ENCODE measurements at regions not wholly inside any gene's neighbourhood (a gene's known extent, or its start where the extent isn't known, plus 50 kb on each side); places are given as distances from the start of the nearest gene placed in this dataset.
A peak's percentile ranks its signal among the peaks of the same experiment; 100 is the strongest.
"Not testable (repeated sequence)": the region's sequence is repeated elsewhere in the genome, so short reads cannot be mapped to it uniquely, and the experiment has no call there.

DNA sequence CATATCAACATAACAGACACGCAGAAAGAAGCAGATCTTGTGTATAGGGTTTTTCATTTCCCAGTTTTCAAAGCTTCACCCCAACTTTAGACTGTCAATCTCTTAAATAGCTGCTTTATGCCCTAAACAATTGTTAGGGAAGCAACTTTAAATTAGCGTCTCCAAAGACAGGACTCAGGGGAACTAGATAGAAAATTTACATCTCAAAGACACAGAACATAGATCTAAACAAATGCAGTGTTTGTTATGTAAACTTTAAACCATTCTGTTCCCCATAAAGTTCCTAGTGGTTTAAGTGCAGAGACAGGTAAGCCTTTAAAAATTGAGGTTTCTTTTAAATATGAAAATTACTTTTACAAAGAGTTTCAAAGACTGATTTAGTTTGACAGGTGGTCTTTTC, 379.2 kb upstream of the GHITM start:
- H3K4me1 ChIP-seq (ENCODE audit: control insufficient read depth, insufficient read depth, low read length) = no peaks in the 10 kb centered on the region
- no peaks in the 10 kb centered on the region for H3K27me3 ChIP-seq (replicated peaks; ENCODE audit: control insufficient read depth, insufficient read depth, low read length)
- no peak for DNase-seq (ENCODE audit: low read depth)
- no peaks in the 10 kb centered on the region for H3K36me3 ChIP-seq (ENCODE audit: control insufficient read depth, insufficient read depth, low read length, severe bottlenecking)
- no peak overlapping the region for H3K9ac ChIP-seq (ENCODE audit: low read length)
- H3K9me3 ChIP-seq (ENCODE audit: control insufficient read depth, low read length) = peaks cover 11% of the 10 kb centered on the region
- H3K4me3 ChIP-seq (ENCODE audit: low read length) = no peak overlapping the region

DNA sequence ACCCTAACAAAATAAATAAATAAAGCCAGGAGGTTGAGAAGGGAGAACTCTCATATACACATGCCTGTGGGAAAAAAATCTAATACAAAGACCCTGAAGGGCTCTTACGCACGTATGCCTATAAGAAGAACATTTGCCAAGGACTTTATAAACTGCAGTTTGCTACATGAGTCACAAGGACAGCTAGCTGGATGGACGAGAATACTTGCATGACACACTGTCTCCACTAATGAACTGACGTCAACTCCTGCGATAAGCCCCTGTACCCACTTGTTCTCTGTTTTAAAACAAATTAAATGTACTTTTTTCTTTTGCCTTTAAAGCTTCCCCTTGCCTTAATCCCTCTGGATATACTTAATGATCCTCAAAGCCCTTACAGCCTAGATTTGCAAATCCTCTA, 374.6 kb upstream of the GHITM start:
- H3K27me3 ChIP-seq (replicated peaks; ENCODE audit: control insufficient read depth, insufficient read depth, low read length) = no peaks in the 10 kb centered on the region
- no peak overlapping the region for H3K9ac ChIP-seq (ENCODE audit: low read length)
- peak; percentile 67 for DNase-seq (ENCODE audit: low read depth)
- H3K36me3 ChIP-seq (ENCODE audit: control insufficient read depth, insufficient read depth, low read length, severe bottlenecking) = no peaks in the 10 kb centered on the region
- peaks cover 3% of the 10 kb centered on the region for H3K9me3 ChIP-seq (ENCODE audit: control insufficient read depth, low read length)
- H3K4me1 ChIP-seq (ENCODE audit: control insufficient read depth, insufficient read depth, low read length) = no peaks in the 10 kb centered on the region
- no peak overlapping the region for H3K4me3 ChIP-seq (ENCODE audit: low read length)

DNA sequence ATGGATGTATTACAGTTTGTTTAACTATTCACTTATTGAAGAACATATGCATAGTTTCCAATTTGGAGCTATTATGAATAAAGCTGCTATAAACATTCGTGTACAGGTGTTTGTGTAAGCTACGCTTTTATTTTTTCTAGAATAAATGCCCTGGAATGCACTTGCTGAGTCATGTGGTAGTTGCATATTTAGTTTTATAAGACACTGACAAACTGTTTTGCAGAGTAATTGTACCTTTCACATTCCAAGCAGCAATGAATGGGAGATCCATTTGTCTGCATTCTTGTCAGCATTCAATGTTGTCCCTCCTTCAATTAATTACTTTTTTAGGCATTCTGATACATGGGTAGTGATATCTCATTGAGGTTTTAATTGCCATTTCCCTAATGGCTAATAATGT, 373.6 kb upstream of the GHITM start:
- no peaks in the 10 kb centered on the region for H3K27me3 ChIP-seq (replicated peaks; ENCODE audit: control insufficient read depth, insufficient read depth, low read length)
- peaks cover 3% of the 10 kb centered on the region for H3K9me3 ChIP-seq (ENCODE audit: control insufficient read depth, low read length)
- H3K36me3 ChIP-seq (ENCODE audit: control insufficient read depth, insufficient read depth, low read length, severe bottlenecking) = no peaks in the 10 kb centered on the region
- no peak overlapping the region for H3K4me3 ChIP-seq (ENCODE audit: low read length)
- no peaks in the 10 kb centered on the region for H3K4me1 ChIP-seq (ENCODE audit: control insufficient read depth, insufficient read depth, low read length)
- no peak overlapping the region for H3K9ac ChIP-seq (ENCODE audit: low read length)
- peak; percentile 14 for DNase-seq (ENCODE audit: low read depth)

DNA sequence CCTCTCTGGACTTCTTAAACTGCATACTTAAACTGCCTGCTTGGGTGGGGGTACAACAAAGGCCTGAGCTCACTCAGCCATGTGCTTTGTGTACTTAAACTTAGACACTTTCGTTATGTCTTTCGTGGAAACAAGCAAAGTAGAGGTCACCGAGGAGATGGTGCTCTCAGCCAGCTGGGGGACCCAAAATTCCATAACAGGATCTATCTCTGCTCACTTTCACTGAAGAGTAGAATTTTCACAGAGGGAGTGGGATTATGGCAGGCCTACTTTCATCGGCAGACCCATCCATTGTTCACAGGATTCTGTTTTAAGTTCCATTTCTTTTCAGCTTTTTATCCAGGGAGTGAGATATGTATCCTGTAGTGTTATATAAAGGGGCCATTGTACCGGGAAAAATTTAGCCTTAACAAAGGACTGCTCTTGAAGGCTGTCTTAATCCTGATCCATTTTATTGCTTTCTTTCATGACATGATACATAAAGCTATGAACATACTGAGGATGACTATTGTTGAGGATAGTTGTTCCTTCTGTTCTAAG, 370.0 kb upstream of the GHITM start:
- Histone ChIP-seq H3K4me3 (ENCODE audit: low read length) (no peak overlapping the region), H3K9ac (ENCODE audit: low read length) (no peak overlapping the region), H3K27me3 (replicated peaks; ENCODE audit: control insufficient read depth, insufficient read depth, low read length) (no peaks in the 10 kb centered on the region), H3K36me3 (ENCODE audit: control insufficient read depth, insufficient read depth, low read length, severe bottlenecking) (no peaks in the 10 kb centered on the region), H3K4me1 (ENCODE audit: control insufficient read depth, insufficient read depth, low read length) (no peaks in the 10 kb centered on the region), H3K9me3 (ENCODE audit: control insufficient read depth, low read length) (peaks cover 3% of the 10 kb centered on the region)
- DNase-seq (ENCODE audit: low read depth) = no peak

DNA sequence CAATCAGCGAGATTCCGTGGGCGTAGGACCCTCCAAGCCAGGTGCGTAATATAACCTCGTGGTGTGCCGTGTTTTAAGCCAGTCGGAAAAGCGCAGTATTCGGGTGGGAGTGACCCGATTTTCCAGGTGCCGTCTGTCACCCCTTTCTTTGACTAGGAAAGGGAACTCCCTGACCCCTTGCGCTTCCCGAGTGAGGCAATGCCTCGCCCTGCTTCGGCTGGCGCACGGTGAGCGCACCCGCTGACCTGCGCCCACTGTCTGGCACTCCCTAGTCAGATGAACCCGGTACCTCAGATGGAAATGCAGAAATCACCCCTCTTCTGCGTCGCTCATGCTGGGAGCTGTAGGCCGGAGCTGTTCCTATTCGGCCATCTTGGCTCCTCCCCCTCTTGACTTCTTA, 352.6 kb upstream of the GHITM start:
- not testable (repeated sequence) for H3K4me3 ChIP-seq (ENCODE audit: low read length); H3K4me1 ChIP-seq (ENCODE audit: control insufficient read depth, insufficient read depth, low read length); H3K36me3 ChIP-seq (ENCODE audit: control insufficient read depth, insufficient read depth, low read length, severe bottlenecking); H3K9ac ChIP-seq (ENCODE audit: low read length); DNase-seq (ENCODE audit: low read depth); H3K27me3 ChIP-seq (replicated peaks; ENCODE audit: control insufficient read depth, insufficient read depth, low read length); H3K9me3 ChIP-seq (ENCODE audit: control insufficient read depth, low read length)

DNA sequence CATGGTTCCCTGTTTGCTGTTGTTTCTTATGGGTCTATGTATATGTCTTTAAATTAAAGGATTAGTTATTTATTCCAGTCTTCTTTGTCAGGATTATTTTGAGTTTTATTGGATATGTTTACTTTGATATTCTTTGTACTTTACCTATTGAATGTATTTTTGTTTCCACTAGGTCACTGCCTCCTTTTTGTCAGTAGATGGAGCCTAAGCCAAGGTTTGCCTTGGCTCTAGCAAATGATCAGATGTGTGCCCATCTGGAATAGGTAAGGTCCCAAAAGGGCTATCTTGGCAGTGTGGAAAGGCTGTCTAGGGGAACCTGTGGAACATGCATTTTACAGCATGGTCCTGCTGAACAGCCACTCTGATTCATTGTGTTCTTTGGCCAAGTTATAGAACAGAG, 337.3 kb upstream of the GHITM start:
- Histone ChIP-seq H3K9ac (ENCODE audit: low read length) (no peak overlapping the region), H3K4me1 (ENCODE audit: control insufficient read depth, insufficient read depth, low read length) (no peaks in the 10 kb centered on the region), H3K4me3 (ENCODE audit: low read length) (no peak overlapping the region), H3K36me3 (ENCODE audit: control insufficient read depth, insufficient read depth, low read length, severe bottlenecking) (no peaks in the 10 kb centered on the region), H3K27me3 (replicated peaks; ENCODE audit: control insufficient read depth, insufficient read depth, low read length) (no peaks in the 10 kb centered on the region), H3K9me3 (ENCODE audit: control insufficient read depth, low read length) (no peaks in the 10 kb centered on the region)
- no peak for DNase-seq (ENCODE audit: low read depth)

DNA sequence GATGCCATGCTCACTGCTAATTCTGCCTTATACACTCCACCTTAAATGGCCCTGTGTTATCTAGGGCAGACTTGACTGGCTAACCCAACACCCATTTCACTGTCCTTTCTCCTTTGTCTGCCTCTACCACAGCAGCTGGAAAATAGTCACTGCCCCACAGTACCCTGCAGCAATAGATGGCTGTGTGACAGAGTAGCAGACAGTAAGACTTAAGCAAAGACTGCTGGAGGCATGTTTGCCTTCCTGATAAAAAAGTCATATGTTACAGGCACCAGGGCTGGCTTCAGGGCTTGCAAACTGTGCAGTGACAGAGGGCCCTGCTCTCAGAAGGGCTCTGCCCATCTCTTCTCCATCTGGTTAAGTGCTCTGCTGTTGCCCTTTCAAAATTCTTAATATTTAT, 332.6 kb upstream of the GHITM start:
- H3K9me3 ChIP-seq (ENCODE audit: control insufficient read depth, low read length) = no peaks in the 10 kb centered on the region
- no peaks in the 10 kb centered on the region for H3K27me3 ChIP-seq (replicated peaks; ENCODE audit: control insufficient read depth, insufficient read depth, low read length)
- H3K4me1 ChIP-seq (ENCODE audit: control insufficient read depth, insufficient read depth, low read length) = no peaks in the 10 kb centered on the region
- DNase-seq (ENCODE audit: low read depth) = no peak
- H3K36me3 ChIP-seq (ENCODE audit: control insufficient read depth, insufficient read depth, low read length, severe bottlenecking) = no peaks in the 10 kb centered on the region
- no peak overlapping the region for H3K9ac ChIP-seq (ENCODE audit: low read length)
- H3K4me3 ChIP-seq (ENCODE audit: low read length) = no peak overlapping the region

DNA sequence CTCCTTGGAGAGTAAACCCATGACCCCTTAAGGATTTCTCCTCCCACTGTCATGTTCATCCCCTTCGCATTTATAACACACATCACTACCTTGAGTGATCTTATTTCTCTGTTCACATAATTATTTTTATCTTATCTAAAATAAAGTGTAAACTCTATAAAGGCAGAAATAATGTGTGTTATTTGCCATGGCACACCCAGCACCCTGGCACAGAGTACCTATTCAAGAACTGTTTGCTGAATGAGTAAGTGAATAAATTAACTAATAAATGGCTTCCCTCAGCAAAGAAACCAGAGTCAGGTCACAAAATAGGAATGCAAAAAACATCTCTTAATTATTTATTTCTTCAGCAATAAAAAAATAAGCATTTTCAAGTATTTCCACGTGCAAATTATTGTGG, 330.3 kb upstream of the GHITM start:
- no peak overlapping the region for H3K9ac ChIP-seq (ENCODE audit: low read length)
- no peak overlapping the region for H3K4me3 ChIP-seq (ENCODE audit: low read length)
- H3K27me3 ChIP-seq (replicated peaks; ENCODE audit: control insufficient read depth, insufficient read depth, low read length) = no peaks in the 10 kb centered on the region
- H3K9me3 ChIP-seq (ENCODE audit: control insufficient read depth, low read length) = no peaks in the 10 kb centered on the region
- no peaks in the 10 kb centered on the region for H3K36me3 ChIP-seq (ENCODE audit: control insufficient read depth, insufficient read depth, low read length, severe bottlenecking)
- no peak for DNase-seq (ENCODE audit: low read depth)
- H3K4me1 ChIP-seq (ENCODE audit: control insufficient read depth, insufficient read depth, low read length) = no peaks in the 10 kb centered on the region

DNA sequence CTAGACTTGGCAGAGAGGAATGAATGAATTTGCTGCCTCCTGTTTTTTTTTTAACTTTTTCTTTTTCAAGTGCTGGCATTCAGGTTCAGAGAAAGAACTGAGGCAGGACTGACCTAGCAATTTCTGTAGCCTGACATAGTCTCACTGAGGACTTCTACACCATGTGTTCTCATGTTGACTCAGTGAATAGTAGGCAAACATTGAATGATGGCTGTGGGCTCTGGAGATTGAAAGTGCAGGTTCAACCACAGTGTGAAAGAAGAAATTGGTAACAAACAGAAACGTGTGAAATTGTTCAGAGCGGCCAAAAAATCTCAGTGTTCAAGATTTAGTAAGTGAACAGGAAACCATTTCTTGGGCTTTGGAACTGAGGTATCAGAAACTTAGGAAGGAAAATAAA, 322.4 kb upstream of the GHITM start:
- H3K4me1 ChIP-seq (ENCODE audit: control insufficient read depth, insufficient read depth, low read length) = no peaks in the 10 kb centered on the region
- no peak for DNase-seq (ENCODE audit: low read depth)

DNA sequence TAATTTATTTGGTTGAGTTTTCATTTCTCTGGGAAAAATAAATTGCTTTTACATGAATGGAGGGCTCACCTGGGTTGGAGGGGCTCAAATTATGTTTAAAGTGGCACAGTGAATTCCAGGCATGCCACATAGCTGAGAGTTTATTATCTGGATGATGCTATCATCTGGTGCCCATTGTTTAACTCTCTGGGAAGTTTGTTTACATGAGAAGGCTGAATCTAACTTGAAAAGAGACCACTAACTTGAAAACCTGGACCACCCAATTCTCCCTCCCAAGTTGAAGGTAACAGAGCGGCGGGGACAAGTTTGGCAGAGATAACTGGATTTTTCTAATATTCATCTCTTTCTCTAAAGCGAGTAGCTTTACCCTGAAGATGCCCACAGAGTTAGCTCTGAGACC, 321.5 kb upstream of the GHITM start:
- Histone ChIP-seq H3K9me3 (ENCODE audit: control insufficient read depth, low read length) (no peaks in the 10 kb centered on the region), H3K4me1 (ENCODE audit: control insufficient read depth, insufficient read depth, low read length) (no peaks in the 10 kb centered on the region), H3K9ac (ENCODE audit: low read length) (no peak overlapping the region), H3K36me3 (ENCODE audit: control insufficient read depth, insufficient read depth, low read length, severe bottlenecking) (no peaks in the 10 kb centered on the region), H3K27me3 (replicated peaks; ENCODE audit: control insufficient read depth, insufficient read depth, low read length) (no peaks in the 10 kb centered on the region), H3K4me3 (ENCODE audit: low read length) (no peak overlapping the region)
- DNase-seq (ENCODE audit: low read depth) = no peak

More for the DNA sequence above, 322.4 kb upstream of the GHITM start:
- Histone ChIP-seq H3K36me3 (ENCODE audit: control insufficient read depth, insufficient read depth, low read length, severe bottlenecking) (no peaks in the 10 kb centered on the region), H3K4me3 (ENCODE audit: low read length) (no peak overlapping the region), H3K9me3 (ENCODE audit: control insufficient read depth, low read length) (no peaks in the 10 kb centered on the region), H3K9ac (ENCODE audit: low read length) (no peak overlapping the region), H3K27me3 (replicated peaks; ENCODE audit: control insufficient read depth, insufficient read depth, low read length) (no peaks in the 10 kb centered on the region)

DNA sequence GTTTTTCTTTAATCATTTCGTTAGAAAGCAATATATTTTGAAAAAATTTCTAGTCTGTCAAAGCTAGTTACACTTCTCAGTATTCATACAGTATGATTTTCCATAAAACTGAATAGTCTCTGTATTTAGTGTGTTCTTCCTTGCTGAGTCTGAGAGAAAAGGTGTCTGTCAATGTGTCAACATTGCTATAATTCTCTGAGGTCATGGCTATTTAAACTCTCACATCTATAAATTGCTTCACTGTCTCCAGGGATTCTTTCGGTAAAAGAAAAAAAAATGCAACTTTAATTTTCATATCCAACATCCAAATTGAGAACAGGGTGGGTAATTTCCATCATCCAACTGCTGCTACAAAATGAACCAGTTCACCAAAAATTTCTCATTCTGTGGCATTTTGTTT, 319.7 kb upstream of the GHITM start:
- no peaks in the 10 kb centered on the region for H3K9me3 ChIP-seq (ENCODE audit: control insufficient read depth, low read length)
- DNase-seq (ENCODE audit: low read depth) = no peak
- H3K9ac ChIP-seq (ENCODE audit: low read length) = no peak overlapping the region
- H3K4me1 ChIP-seq (ENCODE audit: control insufficient read depth, insufficient read depth, low read length) = no peaks in the 10 kb centered on the region
- no peaks in the 10 kb centered on the region for H3K36me3 ChIP-seq (ENCODE audit: control insufficient read depth, insufficient read depth, low read length, severe bottlenecking)
- no peak overlapping the region for H3K4me3 ChIP-seq (ENCODE audit: low read length)
- H3K27me3 ChIP-seq (replicated peaks; ENCODE audit: control insufficient read depth, insufficient read depth, low read length) = no peaks in the 10 kb centered on the region

DNA sequence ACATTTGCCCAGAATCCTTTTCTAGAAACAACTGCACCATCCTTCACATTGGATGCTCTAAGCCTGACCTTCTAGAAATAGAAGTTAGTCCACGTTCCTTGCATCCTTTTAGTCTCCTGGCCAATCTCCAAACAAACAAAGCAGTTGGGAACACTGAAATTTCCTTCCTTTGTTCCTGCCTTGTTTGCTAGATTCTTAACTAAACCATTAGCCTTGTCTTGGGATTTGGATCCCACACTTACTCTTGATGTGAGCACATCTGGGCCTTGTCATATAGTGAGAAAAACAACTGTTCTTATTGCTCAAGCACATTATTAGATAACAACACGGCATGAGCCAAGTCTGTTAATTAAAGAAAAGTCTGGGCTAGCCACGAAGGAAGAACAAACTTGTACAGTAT, 319.3 kb upstream of the GHITM start:
- Histone ChIP-seq H3K27me3 (replicated peaks; ENCODE audit: control insufficient read depth, insufficient read depth, low read length) (no peaks in the 10 kb centered on the region), H3K4me3 (ENCODE audit: low read length) (no peak overlapping the region), H3K4me1 (ENCODE audit: control insufficient read depth, insufficient read depth, low read length) (no peaks in the 10 kb centered on the region), H3K36me3 (ENCODE audit: control insufficient read depth, insufficient read depth, low read length, severe bottlenecking) (no peaks in the 10 kb centered on the region), H3K9ac (ENCODE audit: low read length) (no peak overlapping the region), H3K9me3 (ENCODE audit: control insufficient read depth, low read length) (no peaks in the 10 kb centered on the region)
- DNase-seq (ENCODE audit: low read depth) = no peak
